Left renal pelvis (tissue), 4 donors: ENCODE measurements at regions not wholly inside any gene's neighbourhood (a gene's known extent, or its start where the extent isn't known, plus 50 kb on each side); places are given as distances from the start of the nearest gene placed in this dataset.
"Not testable (repeated sequence)": the region's sequence is repeated elsewhere in the genome, so short reads cannot be mapped to it uniquely, and the experiment has no call there.

ENCODE experiments used
- DNase-seq, 4 donors: peaks; one replicate each; pipeline ENCODE4 v3.0.0-alpha.2; 2013; ENCODE audit warnings: low read depth in 4 of 4, low spot score in 3 of 4

DNA sequence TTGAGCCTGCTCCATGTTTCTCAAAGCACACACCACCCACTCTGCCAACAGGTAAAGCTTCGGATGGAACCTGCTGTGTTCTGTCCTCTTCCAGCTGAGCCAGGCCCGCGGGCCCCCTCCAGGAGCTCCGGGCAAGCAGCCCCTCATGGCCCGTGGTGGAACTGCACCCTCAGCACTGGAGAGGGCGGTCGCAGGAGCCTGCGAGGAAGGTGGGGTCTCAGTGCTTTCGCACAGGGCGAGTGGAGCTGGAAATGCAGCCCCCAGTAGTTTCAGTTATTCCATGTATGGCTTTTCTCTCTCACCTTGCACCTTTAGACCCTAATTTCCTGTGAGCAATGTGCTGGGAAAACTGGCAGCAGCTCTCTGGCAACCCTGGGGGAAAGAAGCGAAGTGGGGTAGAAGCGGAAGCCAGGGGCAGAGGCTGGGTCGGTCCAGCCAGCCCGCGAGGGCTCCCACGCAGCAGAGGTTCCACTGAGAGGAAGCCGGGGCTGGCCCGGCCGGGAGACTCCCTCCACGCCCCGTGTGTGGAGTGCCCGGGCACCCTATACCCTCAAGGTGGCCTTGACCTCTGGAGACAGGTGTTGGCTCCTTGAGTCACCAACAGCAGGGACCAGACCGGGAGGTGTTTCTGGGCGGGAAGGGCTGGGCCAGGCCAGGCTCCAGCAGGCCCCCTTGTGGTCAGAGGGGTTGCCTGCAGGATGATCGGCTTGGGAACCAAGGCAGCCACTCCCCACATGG, 119.9 kb upstream of the TMEM45B start:
- DNase-seq = peak; percentile 46 to 56 (median 48)

DNA sequence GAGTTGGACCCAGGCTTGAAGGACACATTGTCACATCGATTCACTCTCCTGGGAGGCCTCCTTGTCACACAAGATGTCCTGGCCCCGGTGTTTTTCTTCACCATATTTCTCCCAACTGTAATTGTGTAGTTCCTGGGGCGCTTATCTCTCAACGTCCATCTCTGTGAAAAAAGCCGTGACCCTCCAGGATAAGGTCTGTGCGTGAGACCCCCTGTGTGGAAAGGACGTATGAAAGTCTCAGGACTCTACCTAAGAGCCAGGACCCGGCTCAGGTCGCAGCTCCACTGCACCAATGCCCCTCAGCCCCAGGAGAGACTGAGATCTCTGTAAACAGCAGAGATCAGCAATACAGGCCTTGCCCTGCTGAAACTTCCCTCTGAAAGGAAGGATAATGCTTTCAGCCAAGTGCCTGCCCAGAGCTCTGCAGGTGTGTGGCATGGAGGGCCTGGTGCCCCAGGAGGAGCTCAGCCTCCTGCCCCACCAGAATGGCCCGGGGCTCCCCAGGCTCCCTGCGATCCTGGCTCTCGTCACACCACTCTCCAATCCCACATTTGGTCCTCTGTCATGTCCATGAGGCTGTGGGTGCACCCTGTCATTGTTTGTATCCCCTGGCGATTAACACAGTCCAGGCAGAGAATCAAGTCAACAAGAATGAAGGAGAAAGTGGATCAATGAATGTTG, 119.2 kb upstream of the TMEM45B start:
- DNase-seq = no peak

DNA sequence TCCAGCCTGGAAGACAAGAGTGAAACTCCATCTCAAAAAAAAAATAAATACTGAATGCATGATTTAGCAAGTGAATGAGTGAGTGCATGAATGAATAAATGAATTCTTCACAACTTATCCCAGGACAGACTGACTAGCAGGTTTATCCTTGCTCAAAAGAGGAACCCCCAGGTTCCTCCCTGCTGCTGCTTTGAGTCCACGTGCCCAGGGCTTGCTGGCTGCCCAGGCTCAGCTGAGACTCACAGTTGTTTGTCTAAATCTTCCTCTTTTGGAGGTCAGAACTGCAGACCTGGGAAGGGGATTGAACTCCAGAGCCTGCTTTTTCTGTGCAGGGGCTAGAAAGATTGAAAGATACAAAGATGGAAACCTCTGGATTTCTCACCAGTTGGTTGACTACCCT, 117.4 kb upstream of the TMEM45B start:
- no peak for DNase-seq

DNA sequence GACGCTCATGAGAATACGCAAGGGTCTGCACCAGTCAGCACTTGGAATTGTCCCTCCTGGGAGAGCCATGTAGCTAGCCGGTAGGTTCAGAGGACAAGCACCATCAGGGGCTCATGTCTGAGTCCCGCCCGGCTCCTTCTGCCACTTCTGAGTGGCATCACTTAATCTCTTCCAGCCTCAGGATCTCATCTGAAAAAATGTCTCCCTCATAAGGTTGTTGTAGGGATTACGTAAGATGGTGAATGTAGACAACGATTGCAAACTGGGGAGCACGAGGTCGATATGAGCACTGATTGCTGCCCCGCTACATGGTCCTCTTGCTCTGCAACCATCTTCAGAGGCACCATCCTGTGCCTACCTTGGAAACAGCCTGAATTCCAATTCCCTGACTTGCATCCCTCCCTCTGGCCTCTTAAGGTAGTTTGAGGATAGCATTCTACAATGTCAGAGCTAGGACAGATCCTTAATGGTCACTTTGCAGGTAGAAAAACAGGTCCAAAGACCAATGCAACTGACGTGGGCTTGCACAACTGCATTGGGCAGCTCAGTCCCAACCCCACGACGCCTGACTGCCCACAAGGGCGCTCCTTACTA, 115.8 kb upstream of the TMEM45B start:
- DNase-seq = no peak

DNA sequence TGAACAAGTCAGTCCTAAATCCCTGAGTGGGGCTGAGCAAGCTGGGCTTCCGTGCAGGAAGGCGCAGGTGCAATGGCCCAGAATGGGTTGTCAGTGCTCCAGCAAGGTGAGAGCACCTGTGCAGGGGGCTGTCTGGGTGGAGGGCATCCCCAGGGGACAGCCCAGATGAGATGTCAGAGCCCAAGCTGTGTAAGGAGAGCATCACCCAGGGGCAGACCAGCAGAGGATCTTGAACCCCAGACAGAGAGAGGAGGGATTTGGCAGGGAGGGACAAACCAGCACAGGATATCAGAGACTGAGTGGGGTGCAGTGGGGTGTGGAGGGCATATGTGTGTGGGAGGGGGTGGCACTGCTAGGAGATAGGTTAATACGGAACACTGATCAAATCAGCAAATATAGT, 114.9 kb upstream of the TMEM45B start:
- DNase-seq = no peak

DNA sequence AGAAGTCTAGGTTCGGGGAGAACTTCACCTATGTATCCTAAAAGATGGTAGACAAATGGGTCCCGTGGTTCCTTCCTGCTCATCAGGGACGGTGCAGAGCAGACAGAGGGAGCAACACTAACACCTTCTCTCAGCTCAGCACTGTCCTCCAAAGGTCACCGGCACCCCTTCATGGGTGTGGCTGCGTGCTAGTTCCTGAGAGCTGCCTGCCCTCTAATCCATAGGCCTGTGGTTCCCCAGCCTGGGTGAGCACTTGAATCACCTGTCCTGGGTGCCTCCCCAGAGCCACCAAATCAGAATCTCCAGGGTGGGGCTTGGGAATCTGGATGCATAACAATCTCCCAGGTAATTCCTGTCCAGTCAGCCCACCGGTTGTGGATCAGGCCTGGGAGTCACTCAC, 113.9 kb upstream of the TMEM45B start:
- DNase-seq = no peak

DNA sequence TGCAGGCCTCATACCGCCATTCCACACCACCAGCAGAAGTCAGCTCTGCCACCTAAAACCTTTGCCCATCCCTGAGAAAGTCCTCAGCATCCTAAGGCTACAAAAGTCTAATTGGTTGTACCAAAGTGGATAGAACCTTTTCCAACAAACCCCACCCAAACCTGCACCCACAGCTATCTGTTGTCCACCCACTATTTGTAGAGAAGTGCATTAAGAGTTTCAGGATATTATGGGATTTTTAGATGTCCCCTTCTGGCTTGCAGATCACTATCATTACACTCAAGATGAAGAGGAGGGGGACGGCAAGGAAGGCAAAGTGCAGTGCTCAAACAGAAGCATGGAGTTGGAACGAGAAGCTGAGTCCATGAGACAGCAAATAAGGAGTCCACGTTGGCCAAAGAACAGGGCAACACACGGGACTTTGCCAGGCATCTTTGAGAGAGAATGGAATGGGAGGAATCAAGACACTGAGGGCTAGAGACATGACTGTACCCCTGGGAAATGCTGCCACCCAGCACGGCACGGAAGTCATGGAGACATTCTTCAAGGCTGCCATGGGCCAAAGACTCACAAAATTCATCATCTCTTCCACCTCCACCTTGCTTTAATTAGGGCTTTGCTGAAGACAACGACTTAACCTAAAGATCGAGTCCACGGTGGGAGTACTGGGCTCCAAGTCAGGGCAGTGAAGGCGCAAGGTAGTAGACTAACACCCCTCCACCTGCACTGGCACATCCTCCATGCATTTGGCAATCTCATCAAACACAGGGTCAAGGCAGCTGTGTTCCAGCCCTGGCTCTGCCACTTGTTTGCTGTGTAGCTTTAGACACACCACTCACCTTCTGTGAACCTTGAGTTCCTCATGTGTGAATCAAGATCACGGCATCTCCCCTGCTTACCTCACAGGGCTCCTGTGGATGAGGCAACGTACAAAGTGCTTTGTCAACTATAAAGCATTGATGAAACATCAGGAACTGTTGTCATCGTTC, 112.9 kb upstream of the TMEM45B start:
- DNase-seq = no peak

DNA sequence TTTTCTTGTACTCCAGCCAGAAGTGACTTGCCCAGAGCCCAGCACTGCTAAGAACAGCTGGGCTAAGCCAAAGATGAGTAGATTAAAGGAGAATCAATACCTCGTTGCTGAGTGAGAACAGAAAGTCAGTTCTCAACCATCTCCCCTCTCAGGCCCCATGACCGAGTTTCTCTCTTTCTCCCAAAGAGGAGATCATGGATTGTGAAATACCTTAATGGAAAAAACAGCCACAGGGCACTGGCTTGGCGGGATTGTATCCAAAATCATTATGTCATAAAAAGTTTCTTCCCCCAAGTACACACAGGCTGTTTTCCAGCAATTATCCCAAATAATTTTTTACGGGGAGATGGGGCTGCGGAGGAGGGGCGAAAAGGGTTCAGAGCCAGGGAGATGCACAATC, 111.8 kb upstream of the TMEM45B start:
- no peak for DNase-seq

DNA sequence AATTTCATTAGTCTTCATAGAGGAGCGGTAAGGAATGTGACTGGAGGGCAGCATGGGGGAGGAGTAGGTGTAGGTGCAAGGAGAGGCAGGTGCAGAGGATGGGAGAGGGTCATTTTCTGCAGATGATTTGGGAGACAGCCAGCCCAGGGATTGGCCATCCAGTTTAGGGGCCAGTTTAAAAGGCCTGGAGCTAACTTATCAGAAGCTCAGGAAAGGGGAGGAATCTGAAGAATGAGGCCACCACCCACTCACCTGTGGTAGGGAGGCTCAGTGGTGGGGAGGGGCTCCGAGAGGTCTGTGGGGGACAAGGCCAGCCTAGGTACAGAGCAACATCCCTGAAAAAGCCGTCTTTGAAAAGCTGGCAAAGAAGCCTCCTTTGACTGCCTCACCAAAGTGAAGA, 110.8 kb upstream of the TMEM45B start:
- no peak for DNase-seq

DNA sequence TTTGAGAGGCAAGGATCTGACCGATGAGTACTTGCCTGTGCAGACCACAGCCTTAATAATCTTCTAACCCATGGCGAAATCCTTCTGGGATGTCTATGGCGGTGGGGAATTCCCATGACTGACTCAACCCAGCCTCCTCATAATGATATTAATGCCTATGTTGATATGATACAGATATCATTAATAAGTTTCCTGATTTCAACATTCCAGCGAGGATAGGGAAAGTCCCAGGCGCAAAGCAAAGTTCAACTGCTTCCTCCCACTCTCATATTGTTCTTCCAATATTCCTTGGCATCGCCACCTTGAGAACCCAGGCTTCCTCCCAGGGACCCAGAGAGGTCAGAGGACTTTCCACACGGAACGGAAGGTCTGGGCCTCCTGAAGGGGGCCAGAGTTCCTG, 110.3 kb upstream of the TMEM45B start:
- no peak for DNase-seq

DNA sequence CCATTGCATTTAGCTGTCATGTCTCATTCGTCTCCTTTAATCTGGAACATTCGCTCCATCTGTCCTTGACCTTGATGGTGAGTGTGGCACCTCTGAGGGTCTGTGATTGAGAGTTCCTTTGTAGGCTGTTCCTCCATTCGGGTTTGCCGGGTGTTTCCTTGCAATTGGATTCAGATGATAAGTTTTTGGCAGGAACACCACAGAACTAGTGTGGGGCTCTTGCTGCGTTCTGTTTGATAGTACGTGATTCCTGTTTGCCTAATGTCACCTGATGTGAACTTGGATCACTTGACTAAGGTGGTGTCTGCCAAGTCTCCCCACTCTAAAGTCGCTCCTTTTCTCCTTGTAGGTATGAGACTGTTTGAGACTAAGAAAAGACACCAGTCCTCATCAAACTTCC, 109.7 kb upstream of the TMEM45B start:
- DNase-seq = no peak

DNA sequence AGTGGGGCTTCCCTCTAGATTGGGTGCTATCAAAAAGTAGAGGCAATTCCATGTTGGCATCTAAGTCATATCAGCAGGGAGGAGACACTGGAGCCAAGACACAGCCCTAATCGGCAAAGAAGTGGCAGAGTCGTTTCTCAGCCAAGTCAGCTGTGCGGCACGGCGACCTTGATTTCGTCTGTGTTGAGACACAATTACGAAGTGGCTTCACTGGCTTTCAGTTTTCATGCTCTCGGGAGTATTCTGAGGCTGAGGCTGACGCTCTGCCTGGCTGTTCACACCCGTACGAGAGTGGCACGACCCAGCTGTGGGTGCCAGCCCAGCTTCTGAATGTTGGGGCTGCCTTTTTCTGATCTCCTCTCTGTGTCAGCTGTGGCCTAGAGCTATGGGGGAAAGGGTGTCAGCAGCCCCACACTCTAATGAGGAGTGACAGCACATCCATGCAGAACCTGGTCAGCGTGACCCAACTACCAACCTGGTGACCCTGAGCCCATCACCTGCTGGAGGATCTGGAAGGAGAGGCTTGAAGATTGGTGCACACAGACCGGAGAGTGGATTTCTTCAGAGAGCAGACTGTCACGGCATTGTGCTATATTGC, 105.7 kb upstream of the TMEM45B start:
- DNase-seq = no peak

DNA sequence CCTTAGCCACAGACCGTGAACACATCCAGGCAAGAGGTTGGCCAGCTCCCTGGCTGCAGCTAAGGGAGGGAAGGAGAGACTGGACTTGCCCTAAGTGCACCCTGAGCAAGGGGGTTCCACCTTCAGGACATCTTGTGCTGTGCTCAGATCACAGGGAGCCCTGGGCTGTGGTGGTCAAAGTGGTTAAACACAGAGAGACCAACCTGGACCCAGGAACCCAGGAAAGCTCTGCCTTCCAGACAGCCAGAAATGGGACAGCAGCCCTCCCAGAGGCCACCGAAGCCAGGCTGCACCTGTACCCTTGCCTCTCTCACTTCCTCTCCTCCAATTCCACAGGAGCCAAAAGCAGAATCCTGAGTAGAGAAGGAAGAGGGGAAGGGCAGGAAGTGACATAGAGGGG, 105.2 kb upstream of the TMEM45B start:
- DNase-seq = no peak

DNA sequence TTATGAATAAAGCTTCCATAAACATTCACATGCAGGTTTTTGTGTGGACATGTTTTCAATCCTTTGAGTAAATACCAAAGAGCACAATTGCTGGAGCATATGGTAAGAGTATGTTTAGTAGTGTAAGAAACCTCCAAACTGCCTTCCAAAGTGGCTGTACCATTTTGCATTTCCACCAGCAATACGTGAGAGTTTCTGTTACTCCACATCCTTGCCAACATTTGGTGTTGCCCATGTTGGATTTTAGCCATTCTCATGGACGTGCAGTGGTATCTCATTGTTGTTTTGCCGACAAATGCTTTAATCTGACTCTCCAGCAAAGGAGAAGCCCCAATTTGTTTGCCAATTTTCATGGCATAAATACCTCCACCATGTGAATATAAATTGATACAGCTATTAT, 103.9 kb upstream of the TMEM45B start:
- DNase-seq = no peak

DNA sequence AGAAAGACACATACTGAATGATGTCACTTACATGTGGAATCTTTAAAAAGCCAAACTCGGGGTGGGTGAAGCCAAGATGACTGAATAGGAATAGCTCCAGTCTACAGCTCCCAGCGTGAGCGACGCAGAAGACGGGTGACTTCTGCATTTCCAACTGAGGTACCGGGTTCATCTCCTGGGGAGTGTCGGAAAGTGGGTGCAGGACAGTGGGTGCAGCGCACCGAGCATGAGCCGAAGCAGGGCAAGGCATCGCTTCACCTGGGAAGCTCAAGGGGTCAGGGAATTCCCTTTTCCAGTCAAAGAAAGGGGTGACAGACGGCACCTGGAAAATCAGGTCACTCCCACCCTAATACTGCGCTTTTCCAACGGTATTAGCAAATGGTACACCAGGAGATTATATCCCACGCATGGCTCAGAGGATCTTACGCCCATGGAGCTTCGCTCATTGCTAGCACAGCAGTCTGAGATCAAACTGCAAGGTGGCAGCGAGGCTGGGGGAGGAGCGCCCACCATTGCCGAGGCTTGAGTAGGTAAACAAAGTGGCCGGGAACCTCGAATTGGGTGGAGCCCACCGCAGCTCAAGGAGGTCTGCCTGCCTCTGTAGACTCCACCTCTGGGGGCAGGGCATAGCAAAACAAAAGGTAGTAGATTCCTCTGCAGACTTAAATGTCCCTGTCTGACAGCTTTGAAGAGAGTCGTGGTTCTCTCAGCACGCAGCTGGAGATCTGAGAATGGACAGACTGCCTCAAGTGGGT, 103.0 kb upstream of the TMEM45B start:
- not testable (repeated sequence) for DNase-seq

DNA sequence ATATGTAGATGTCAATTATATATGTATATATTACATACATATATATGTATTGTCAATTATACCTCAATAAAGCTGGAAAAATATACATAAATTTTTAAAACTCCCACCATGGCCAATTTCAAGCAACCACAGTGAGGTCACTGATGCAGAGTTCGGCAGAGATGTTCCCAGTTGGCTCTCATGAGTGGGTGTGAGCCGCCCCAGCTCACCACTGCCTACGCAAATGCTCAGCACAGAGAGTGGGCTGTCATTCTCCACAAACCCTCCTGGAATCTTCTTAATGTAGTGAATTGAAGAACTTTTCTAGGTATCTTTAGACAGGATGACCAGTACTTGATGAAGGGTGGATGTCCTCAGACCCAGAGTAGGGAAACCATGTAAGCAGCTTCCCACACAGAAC, 96.6 kb upstream of the TMEM45B start:
- no peak for DNase-seq

DNA sequence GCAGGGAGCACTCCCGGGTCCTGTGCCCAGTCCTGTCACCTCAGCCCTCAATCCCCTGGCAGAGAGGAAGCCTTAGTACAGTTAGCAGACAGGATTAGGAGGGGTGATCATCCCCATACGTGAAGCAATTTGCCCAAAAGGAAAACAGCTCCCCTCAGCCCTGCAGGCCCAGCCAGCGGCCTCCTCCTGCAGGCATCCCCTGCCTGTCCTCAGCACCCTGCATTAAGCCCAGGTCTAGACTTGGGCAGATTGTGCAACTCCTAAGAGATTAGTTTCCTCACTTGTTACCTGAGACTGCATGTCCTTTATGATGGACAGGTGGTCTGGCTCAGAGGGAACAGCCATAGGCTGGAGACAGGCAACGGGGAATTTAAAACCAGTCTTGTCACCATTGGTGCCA, 95.5 kb upstream of the TMEM45B start:
- no peak for DNase-seq

DNA sequence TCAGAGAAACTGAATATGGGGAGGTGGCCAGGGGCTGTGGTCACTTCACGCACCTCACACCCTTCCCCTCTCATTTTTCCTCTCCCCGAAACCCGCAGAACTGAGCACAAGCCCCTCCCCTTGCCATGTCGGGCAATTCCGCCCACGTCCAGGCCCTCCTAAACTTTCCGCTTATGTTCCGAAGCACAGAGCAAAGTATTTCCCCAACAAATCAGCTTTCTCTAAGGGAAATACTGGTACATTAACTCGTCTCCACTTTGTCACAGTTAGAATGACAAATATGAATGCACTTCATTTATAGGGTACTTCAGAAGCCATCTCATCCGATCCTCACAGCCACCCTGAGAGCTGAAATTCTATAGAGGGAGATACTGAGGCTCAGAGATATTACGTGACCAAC, 94.7 kb upstream of the TMEM45B start:
- DNase-seq = no peak

DNA sequence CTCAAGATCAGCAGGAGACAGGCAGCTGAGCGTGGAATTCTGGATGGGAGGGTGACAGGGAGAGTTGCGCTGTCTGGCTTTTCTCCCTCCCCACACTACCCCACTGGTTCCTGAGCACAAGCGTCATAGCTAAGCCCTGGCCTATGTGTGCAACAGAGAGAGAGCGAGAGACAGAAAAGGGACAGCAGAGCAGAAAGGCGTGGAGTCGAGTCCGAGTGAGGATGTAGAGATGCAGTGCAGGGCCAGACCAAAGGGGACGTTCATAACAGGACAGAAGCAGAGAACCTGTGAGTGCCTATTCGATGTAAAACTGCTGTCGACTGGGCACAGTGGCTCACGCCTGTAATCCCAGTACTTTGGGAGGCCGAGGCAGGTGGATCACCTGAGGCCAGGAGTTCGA, 94.0 kb upstream of the TMEM45B start:
- no peak for DNase-seq

DNA sequence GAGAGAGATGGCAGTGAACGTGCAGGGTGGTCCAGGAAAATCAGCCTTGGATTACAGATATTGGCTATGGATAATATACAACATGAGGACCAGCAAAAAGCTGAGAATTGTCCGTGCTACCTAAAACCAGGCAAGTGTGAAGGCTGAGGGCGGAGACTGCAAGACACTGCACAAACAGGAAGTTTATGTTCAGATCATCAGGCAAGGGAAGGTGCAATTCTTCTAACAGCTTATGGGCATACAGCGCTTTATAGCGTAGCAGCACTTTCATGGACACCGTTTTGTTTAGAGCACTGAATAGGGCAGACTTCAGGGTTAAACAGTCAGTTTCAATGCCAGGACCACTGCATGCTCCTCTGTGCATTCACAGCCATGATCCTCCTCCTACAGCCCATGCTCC, 93.1 kb upstream of the TMEM45B start:
- DNase-seq = no peak
